ENCODE measurements at regions not wholly inside any gene's neighbourhood (a gene's known extent, or its start where the extent isn't known, plus 50 kb on each side); places are given as distances from the start of the nearest gene placed in this dataset.

GRCh38 chr18:28650860-28651259, 473.9 kb upstream of the CDH2 start:
- no peak for FAIRE-seq
- H3K4me3 ChIP-seq (ENCODE audit: low read depth in 1 of 3, low read length in 3 of 3): no peak overlapping the region
- 42 to 62% (median 46%) methylated on average over 2 of the region's 2 CpGs for WGBS, 3 donors

GRCh38 chr18:28647961-28648360, 471.0 kb upstream of the CDH2 start:
- DNase-seq (no peak), FAIRE-seq (no peak)
- H3K27me3 ChIP-seq (ENCODE audit: control insufficient read depth in 3 of 3, insufficient read depth in 3 of 3, low read length in 3 of 3): no peaks in the 10 kb centered on the region
- no peaks in the 10 kb centered on the region for H3K9me3 ChIP-seq (ENCODE audit: control insufficient read depth in 2 of 2, insufficient read depth in 1 of 2, low read depth in 1 of 2, low read length in 1 of 2)
- no peaks in the 10 kb centered on the region for H3K36me3 ChIP-seq (ENCODE audit: control insufficient read depth in 3 of 3, insufficient read depth in 2 of 3, low read depth in 1 of 3, low read length in 3 of 3)
- H3K27ac ChIP-seq (ENCODE audit: low read depth in 1 of 3, low read length in 2 of 3): no peak overlapping the region
- no peak overlapping the region for H3K4me3 ChIP-seq (ENCODE audit: low read depth in 1 of 3, low read length in 3 of 3)
- no peaks in the 10 kb centered on the region for H3K4me1 ChIP-seq (ENCODE audit: control insufficient read depth in 3 of 3, insufficient read depth in 2 of 3, low read depth in 1 of 3, low read length in 2 of 3)
- whole genome bisulfite sequencing, 3 donors: 79 to 84% (median 81%) methylated on average over 3 of the region's 3 CpGs

More at GRCh38 chr18:28650860-28651259, 473.9 kb upstream of the CDH2 start:
- no peaks in the 10 kb centered on the region for H3K9me3 ChIP-seq (ENCODE audit: control insufficient read depth in 2 of 2, insufficient read depth in 1 of 2, low read depth in 1 of 2, low read length in 1 of 2)
- no peak for DNase-seq
- H3K4me1 ChIP-seq (ENCODE audit: control insufficient read depth in 3 of 3, insufficient read depth in 2 of 3, low read depth in 1 of 3, low read length in 2 of 3): no peaks in the 10 kb centered on the region
- H3K36me3 ChIP-seq (ENCODE audit: control insufficient read depth in 3 of 3, insufficient read depth in 2 of 3, low read depth in 1 of 3, low read length in 3 of 3): no peaks in the 10 kb centered on the region
- H3K27me3 ChIP-seq (ENCODE audit: control insufficient read depth in 3 of 3, insufficient read depth in 3 of 3, low read length in 3 of 3): no peaks in the 10 kb centered on the region
- H3K27ac ChIP-seq (ENCODE audit: low read depth in 1 of 3, low read length in 2 of 3): no peak overlapping the region

GRCh38 chr18:28637897-28638296, 461.0 kb upstream of the CDH2 start:
- Histone ChIP-seq H3K9me3 (ENCODE audit: control insufficient read depth in 2 of 2, insufficient read depth in 1 of 2, low read depth in 1 of 2, low read length in 1 of 2) (no peaks in the 10 kb centered on the region), H3K27ac (ENCODE audit: low read depth in 1 of 3, low read length in 2 of 3) (no peak overlapping the region), H3K4me1 (ENCODE audit: control insufficient read depth in 3 of 3, insufficient read depth in 2 of 3, low read depth in 1 of 3, low read length in 2 of 3) (no peaks in the 10 kb centered on the region), H3K27me3 (ENCODE audit: control insufficient read depth in 3 of 3, insufficient read depth in 3 of 3, low read length in 3 of 3) (no peaks in the 10 kb centered on the region), H3K36me3 (ENCODE audit: control insufficient read depth in 3 of 3, insufficient read depth in 2 of 3, low read depth in 1 of 3, low read length in 3 of 3) (no peaks in the 10 kb centered on the region), H3K4me3 (ENCODE audit: low read depth in 1 of 3, low read length in 3 of 3) (no peak overlapping the region)
- no peak for DNase-seq
- WGBS, 3 donors: 20 to 67% (median 54%) methylated on average over 2 of the region's 2 CpGs
- no peak for FAIRE-seq

GRCh38 chr18:28635530-28635929, 458.6 kb upstream of the CDH2 start:
- FAIRE-seq: no peak
- no peak overlapping the region for H3K4me3 ChIP-seq (ENCODE audit: low read depth in 1 of 3, low read length in 3 of 3)

GRCh38 chr18:28626756-28627155, 449.8 kb upstream of the CDH2 start:
- no peak overlapping the region for H3K27ac ChIP-seq (ENCODE audit: low read depth in 1 of 3, low read length in 2 of 3)
- H3K9me3 ChIP-seq (ENCODE audit: control insufficient read depth in 2 of 2, insufficient read depth in 1 of 2, low read depth in 1 of 2, low read length in 1 of 2): no peaks in the 10 kb centered on the region
- H3K27me3 ChIP-seq (ENCODE audit: control insufficient read depth in 3 of 3, insufficient read depth in 3 of 3, low read length in 3 of 3): no peaks in the 10 kb centered on the region
- DNase-seq (no peak), FAIRE-seq (peak; percentile 61)
- no peaks in the 10 kb centered on the region for H3K4me1 ChIP-seq (ENCODE audit: control insufficient read depth in 3 of 3, insufficient read depth in 2 of 3, low read depth in 1 of 3, low read length in 2 of 3)
- H3K36me3 ChIP-seq (ENCODE audit: control insufficient read depth in 3 of 3, insufficient read depth in 2 of 3, low read depth in 1 of 3, low read length in 3 of 3): no peaks in the 10 kb centered on the region
- H3K4me3 ChIP-seq (ENCODE audit: low read depth in 1 of 3, low read length in 3 of 3): no peak overlapping the region

More at GRCh38 chr18:28635530-28635929, 458.6 kb upstream of the CDH2 start:
- Histone ChIP-seq H3K9me3 (ENCODE audit: control insufficient read depth in 2 of 2, insufficient read depth in 1 of 2, low read depth in 1 of 2, low read length in 1 of 2) (no peaks in the 10 kb centered on the region), H3K36me3 (ENCODE audit: control insufficient read depth in 3 of 3, insufficient read depth in 2 of 3, low read depth in 1 of 3, low read length in 3 of 3) (no peaks in the 10 kb centered on the region), H3K4me1 (ENCODE audit: control insufficient read depth in 3 of 3, insufficient read depth in 2 of 3, low read depth in 1 of 3, low read length in 2 of 3) (no peaks in the 10 kb centered on the region), H3K27ac (ENCODE audit: low read depth in 1 of 3, low read length in 2 of 3) (no peak overlapping the region), H3K27me3 (ENCODE audit: control insufficient read depth in 3 of 3, insufficient read depth in 3 of 3, low read length in 3 of 3) (no peaks in the 10 kb centered on the region)
- no peak for DNase-seq

GRCh38 chr18:28607991-28608390, 431.1 kb upstream of the CDH2 start:
- H3K4me3 ChIP-seq (ENCODE audit: low read depth in 1 of 3, low read length in 3 of 3): no peak overlapping the region

GRCh38 chr18:28606686-28607085, 429.8 kb upstream of the CDH2 start:
- Histone ChIP-seq H3K27me3 (ENCODE audit: control insufficient read depth in 3 of 3, insufficient read depth in 3 of 3, low read length in 3 of 3) (no peaks in the 10 kb centered on the region), H3K27ac (ENCODE audit: low read depth in 1 of 3, low read length in 2 of 3) (no peak overlapping the region), H3K9me3 (ENCODE audit: control insufficient read depth in 2 of 2, insufficient read depth in 1 of 2, low read depth in 1 of 2, low read length in 1 of 2) (peaks cover 0 to 2% of the 10 kb centered on the region in 2 donors), H3K4me1 (ENCODE audit: control insufficient read depth in 3 of 3, insufficient read depth in 2 of 3, low read depth in 1 of 3, low read length in 2 of 3) (no peaks in the 10 kb centered on the region), H3K4me3 (ENCODE audit: low read depth in 1 of 3, low read length in 3 of 3) (no peak overlapping the region), H3K36me3 (ENCODE audit: control insufficient read depth in 3 of 3, insufficient read depth in 2 of 3, low read depth in 1 of 3, low read length in 3 of 3) (no peaks in the 10 kb centered on the region)
- WGBS, 3 donors: 64 to 85% (median 67%) methylated on average over 2 of the region's 2 CpGs
- FAIRE-seq: no peak
- no peak for DNase-seq

More at GRCh38 chr18:28607991-28608390, 431.1 kb upstream of the CDH2 start:
- no peak for FAIRE-seq
- WGBS, 3 donors: 27 to 39% (median 32%) methylated on average over 1 of the region's 1 CpG
- Histone ChIP-seq H3K36me3 (ENCODE audit: control insufficient read depth in 3 of 3, insufficient read depth in 2 of 3, low read depth in 1 of 3, low read length in 3 of 3) (no peaks in the 10 kb centered on the region), H3K27ac (ENCODE audit: low read depth in 1 of 3, low read length in 2 of 3) (no peak overlapping the region), H3K9me3 (ENCODE audit: control insufficient read depth in 2 of 2, insufficient read depth in 1 of 2, low read depth in 1 of 2, low read length in 1 of 2) (peaks cover 0 to 2% of the 10 kb centered on the region in 2 donors), H3K27me3 (ENCODE audit: control insufficient read depth in 3 of 3, insufficient read depth in 3 of 3, low read length in 3 of 3) (no peaks in the 10 kb centered on the region), H3K4me1 (ENCODE audit: control insufficient read depth in 3 of 3, insufficient read depth in 2 of 3, low read depth in 1 of 3, low read length in 2 of 3) (no peaks in the 10 kb centered on the region)
- DNase-seq: no peak

GRCh38 chr18:28602391-28602790, 425.5 kb upstream of the CDH2 start:
- Histone ChIP-seq H3K27ac (ENCODE audit: low read depth in 1 of 3, low read length in 2 of 3) (no peak overlapping the region), H3K27me3 (ENCODE audit: control insufficient read depth in 3 of 3, insufficient read depth in 3 of 3, low read length in 3 of 3) (no peaks in the 10 kb centered on the region), H3K36me3 (ENCODE audit: control insufficient read depth in 3 of 3, insufficient read depth in 2 of 3, low read depth in 1 of 3, low read length in 3 of 3) (no peaks in the 10 kb centered on the region), H3K4me1 (ENCODE audit: control insufficient read depth in 3 of 3, insufficient read depth in 2 of 3, low read depth in 1 of 3, low read length in 2 of 3) (no peaks in the 10 kb centered on the region), H3K4me3 (ENCODE audit: low read depth in 1 of 3, low read length in 3 of 3) (no peak overlapping the region), H3K9me3 (ENCODE audit: control insufficient read depth in 2 of 2, insufficient read depth in 1 of 2, low read depth in 1 of 2, low read length in 1 of 2) (peaks cover 0 to 4% of the 10 kb centered on the region in 2 donors)
- DNase-seq: peak in 1 of 2 donors; percentile 36
- FAIRE-seq: no peak

GRCh38 chr18:28594034-28594433, 417.1 kb upstream of the CDH2 start:
- H3K9me3 ChIP-seq (ENCODE audit: control insufficient read depth in 2 of 2, insufficient read depth in 1 of 2, low read depth in 1 of 2, low read length in 1 of 2): no peaks in the 10 kb centered on the region
- no peak overlapping the region for H3K4me3 ChIP-seq (ENCODE audit: low read depth in 1 of 3, low read length in 3 of 3)
- 67 to 80% (median 70%) methylated on average over 4 of the region's 4 CpGs for WGBS, 3 donors
- no peak for DNase-seq
- H3K27ac ChIP-seq (ENCODE audit: low read depth in 1 of 3, low read length in 2 of 3): no peak overlapping the region
- H3K27me3 ChIP-seq (ENCODE audit: control insufficient read depth in 3 of 3, insufficient read depth in 3 of 3, low read length in 3 of 3): no peaks in the 10 kb centered on the region
- no peaks in the 10 kb centered on the region for H3K36me3 ChIP-seq (ENCODE audit: control insufficient read depth in 3 of 3, insufficient read depth in 2 of 3, low read depth in 1 of 3, low read length in 3 of 3)
- FAIRE-seq: no peak
- no peaks in the 10 kb centered on the region for H3K4me1 ChIP-seq (ENCODE audit: control insufficient read depth in 3 of 3, insufficient read depth in 2 of 3, low read depth in 1 of 3, low read length in 2 of 3)

Measured in small intestine (tissue), 7 donors.